ENCODE measurements at regions not wholly inside any gene's neighbourhood (a gene's known extent, or its start where the extent isn't known, plus 50 kb on each side); places are given as distances from the start of the nearest gene placed in this dataset.

- TF ChIP-seq CTCF (IDR thresholded peaks at IDR 0.05) = no peak
- no peaks in the 10 kb centered on the region for H3K36me3 ChIP-seq
- no peaks in the 10 kb centered on the region for H3K4me1 ChIP-seq
- no peaks in the 10 kb centered on the region for H3K27me3 ChIP-seq
- H3K9me3 ChIP-seq = no peaks in the 10 kb centered on the region
- no peak for DNase-seq (ENCODE audit: low spot score in 2 of 2)
- no peak overlapping the region for H3K27ac ChIP-seq
- H3K4me3 ChIP-seq = no peak overlapping the region
- intact Hi-C loops (cut with DNase I) = no loop called here
Measured at GRCh38 chr11:33474866-33475265, 217.7 kb downstream of the HIPK3 start.

- H3K27ac ChIP-seq = no peak overlapping the region
- no peaks in the 10 kb centered on the region for H3K36me3 ChIP-seq
- H3K4me3 ChIP-seq = no peak overlapping the region
- intact Hi-C loops (cut with DNase I) = no loop called here
- H3K9me3 ChIP-seq = no peaks in the 10 kb centered on the region
- no peak for TF ChIP-seq CTCF (IDR thresholded peaks at IDR 0.05)
- no peaks in the 10 kb centered on the region for H3K4me1 ChIP-seq
- H3K27me3 ChIP-seq = no peaks in the 10 kb centered on the region
- no peak for DNase-seq (ENCODE audit: low spot score in 2 of 2)
Measured at GRCh38 chr11:33471541-33471940, 214.4 kb downstream of the HIPK3 start.

GRCh38 chr11:33467966-33468365 is 210.8 kb downstream of the HIPK3 start:
- DNase-seq (ENCODE audit: low spot score in 2 of 2) = no peak
- no peak overlapping the region for H3K4me3 ChIP-seq
- no peaks in the 10 kb centered on the region for H3K36me3 ChIP-seq
- no peak for TF ChIP-seq CTCF (IDR thresholded peaks at IDR 0.05)
- no peak overlapping the region for H3K27ac ChIP-seq
- intact Hi-C loops (cut with DNase I) = no loop called here
- no peaks in the 10 kb centered on the region for H3K4me1 ChIP-seq
- no peaks in the 10 kb centered on the region for H3K9me3 ChIP-seq
- no peaks in the 10 kb centered on the region for H3K27me3 ChIP-seq

GRCh38 chr11:33463059-33463458 is 205.9 kb downstream of the HIPK3 start:
- no peaks in the 10 kb centered on the region for H3K36me3 ChIP-seq
- no peak overlapping the region for H3K4me3 ChIP-seq
- no peak for DNase-seq (ENCODE audit: low spot score in 2 of 2)
- no peak overlapping the region for H3K27ac ChIP-seq
- no peaks in the 10 kb centered on the region for H3K27me3 ChIP-seq
- no peaks in the 10 kb centered on the region for H3K9me3 ChIP-seq
- intact Hi-C loops (cut with DNase I) = no loop called here
- TF ChIP-seq CTCF (IDR thresholded peaks at IDR 0.05) = no peak
- no peaks in the 10 kb centered on the region for H3K4me1 ChIP-seq

- intact Hi-C loops (cut with DNase I) = no loop called here
- Histone ChIP-seq H3K27ac (no peak overlapping the region), H3K4me3 (no peak overlapping the region), H3K9me3 (no peaks in the 10 kb centered on the region), H3K27me3 (no peaks in the 10 kb centered on the region), H3K4me1 (no peaks in the 10 kb centered on the region), H3K36me3 (no peaks in the 10 kb centered on the region)
- no peak for DNase-seq (ENCODE audit: low spot score in 2 of 2)
- no peak for TF ChIP-seq CTCF (IDR thresholded peaks at IDR 0.05)
Measured at GRCh38 chr11:33461369-33462125, 204.4 kb downstream of the HIPK3 start.

DNA sequence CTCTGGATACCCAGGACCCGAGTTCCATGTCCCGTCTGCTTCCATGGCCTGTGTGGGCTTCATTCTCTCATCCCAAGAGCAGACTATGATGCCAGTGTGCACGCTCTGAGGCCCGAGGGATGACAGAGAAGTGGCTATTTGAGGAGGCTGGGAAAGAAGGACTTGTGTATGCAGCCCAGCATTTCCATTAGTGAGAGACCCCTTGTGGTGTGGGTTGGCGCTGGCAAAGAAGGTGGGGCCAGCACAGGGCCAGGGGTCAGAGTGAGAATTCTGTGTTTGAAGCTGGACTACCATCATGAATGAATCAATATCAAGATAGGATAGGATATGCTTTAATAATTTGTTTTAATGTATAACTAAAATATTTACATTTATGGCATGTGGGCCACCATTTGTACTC is 200.8 kb downstream of the HIPK3 start:
- DNase-seq (ENCODE audit: low spot score in 2 of 2) = no peak

More for the DNA sequence above, 200.8 kb downstream of the HIPK3 start:
- no peaks in the 10 kb centered on the region for H3K9me3 ChIP-seq
- intact Hi-C loops (cut with DNase I) = no loop called here
- no peak overlapping the region for H3K27ac ChIP-seq
- H3K36me3 ChIP-seq = no peaks in the 10 kb centered on the region
- no peaks in the 10 kb centered on the region for H3K27me3 ChIP-seq
- no peak for TF ChIP-seq CTCF (IDR thresholded peaks at IDR 0.05)
- H3K4me3 ChIP-seq = no peak overlapping the region
- no peaks in the 10 kb centered on the region for H3K4me1 ChIP-seq

Measured in ascending aorta (tissue), 2 donors.